ENCODE measurements at regions not wholly inside any gene's neighbourhood (a gene's known extent, or its start where the extent isn't known, plus 50 kb on each side); places are given as distances from the start of the nearest gene placed in this dataset.

DNA sequence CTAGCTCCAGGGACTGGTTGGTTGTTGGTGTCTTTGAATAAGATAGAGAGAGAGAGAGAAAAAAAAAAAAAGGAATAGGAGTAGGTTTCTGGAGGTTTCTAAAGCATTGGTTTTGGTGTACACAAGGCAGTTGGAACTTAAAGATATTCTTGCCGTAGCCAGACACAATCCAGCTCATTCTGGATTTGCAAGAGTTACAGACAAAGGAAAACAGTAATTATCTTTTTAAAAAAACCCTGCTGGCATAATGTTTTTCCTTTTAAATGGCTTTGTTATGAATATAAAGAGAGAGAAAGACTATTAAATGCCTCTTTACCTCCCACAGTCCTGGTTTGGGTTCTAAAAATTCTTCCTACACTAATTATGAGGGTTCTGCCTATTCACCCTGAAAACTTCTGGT lies 120.4 kb upstream of the RAG2 start:
- no peak for DNase-seq (ENCODE audit: low spot score)
- in situ Hi-C loops (cut with MboI; ENCODE audit: low pct_unique_long_range_greater_than_20kb, low sequenced_read_pairs, unreplicated experiment) = no loop called here

DNA sequence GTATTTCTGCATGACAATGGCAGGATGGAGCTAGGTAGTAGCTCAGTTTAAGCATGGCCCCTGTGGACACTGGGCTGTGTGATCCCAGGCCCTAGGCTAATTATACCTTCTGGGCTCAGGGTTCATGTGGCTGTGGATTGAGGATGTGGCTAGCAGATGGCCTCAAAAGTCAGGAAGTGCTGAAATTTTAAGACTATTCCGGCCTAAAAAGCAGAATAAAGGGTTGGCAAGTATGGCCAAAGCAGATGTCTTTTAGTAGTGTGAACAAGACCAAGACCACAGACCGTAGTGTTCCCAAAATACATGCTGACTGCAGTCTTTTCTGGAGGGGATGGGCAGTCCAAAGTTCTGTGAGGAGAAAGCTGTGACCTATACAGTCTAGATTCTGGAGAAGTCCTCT lies 115.7 kb upstream of the RAG2 start:
- in situ Hi-C loops (cut with MboI; ENCODE audit: low pct_unique_long_range_greater_than_20kb, low sequenced_read_pairs, unreplicated experiment) = no loop called here
- no peak for DNase-seq (ENCODE audit: low spot score)
- TF ChIP-seq, protein P1, sequence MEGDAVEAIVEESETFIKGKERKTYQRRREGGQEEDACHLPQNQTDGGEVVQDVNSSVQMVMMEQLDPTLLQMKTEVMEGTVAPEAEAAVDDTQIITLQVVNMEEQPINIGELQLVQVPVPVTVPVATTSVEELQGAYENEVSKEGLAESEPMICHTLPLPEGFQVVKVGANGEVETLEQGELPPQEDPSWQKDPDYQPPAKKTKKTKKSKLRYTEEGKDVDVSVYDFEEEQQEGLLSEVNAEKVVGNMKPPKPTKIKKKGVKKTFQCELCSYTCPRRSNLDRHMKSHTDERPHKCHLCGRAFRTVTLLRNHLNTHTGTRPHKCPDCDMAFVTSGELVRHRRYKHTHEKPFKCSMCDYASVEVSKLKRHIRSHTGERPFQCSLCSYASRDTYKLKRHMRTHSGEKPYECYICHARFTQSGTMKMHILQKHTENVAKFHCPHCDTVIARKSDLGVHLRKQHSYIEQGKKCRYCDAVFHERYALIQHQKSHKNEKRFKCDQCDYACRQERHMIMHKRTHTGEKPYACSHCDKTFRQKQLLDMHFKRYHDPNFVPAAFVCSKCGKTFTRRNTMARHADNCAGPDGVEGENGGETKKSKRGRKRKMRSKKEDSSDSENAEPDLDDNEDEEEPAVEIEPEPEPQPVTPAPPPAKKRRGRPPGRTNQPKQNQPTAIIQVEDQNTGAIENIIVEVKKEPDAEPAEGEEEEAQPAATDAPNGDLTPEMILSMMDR (IDR thresholded peaks at IDR 0.05; ENCODE audit: extremely low read depth, insufficient read depth, missing control alignments) = no peak

More for the DNA sequence above, 120.4 kb upstream of the RAG2 start:
- TF ChIP-seq, protein P1 (IDR thresholded peaks at IDR 0.05; ENCODE audit: extremely low read depth, insufficient read depth, missing control alignments) = no peak

GRCh38 chr11:36711104-36711825 lies 113.2 kb upstream of the RAG2 start:
- DNase-seq (ENCODE audit: low spot score) = no peak
- TF ChIP-seq, protein P1 (IDR thresholded peaks at IDR 0.05; ENCODE audit: extremely low read depth, insufficient read depth, missing control alignments) = peak; percentile 24
- in situ Hi-C loops (cut with MboI; ENCODE audit: low pct_unique_long_range_greater_than_20kb, low sequenced_read_pairs, unreplicated experiment) = no loop called here
